Keratinocyte (primary cell): ENCODE measurements at regions not wholly inside any gene's neighbourhood (a gene's known extent, or its start where the extent isn't known, plus 50 kb on each side); places are given as distances from the start of the nearest gene placed in this dataset.
"Not testable (repeated sequence)": the region's sequence is repeated elsewhere in the genome, so short reads cannot be mapped to it uniquely, and the experiment has no call there.

ENCODE experiments used
- DNase-seq: peaks from one replicate; pipeline ENCODE4 v3.0.0-alpha.2; 2011; ENCODE audit warnings: low read depth, missing footprints, low spot score
- FAIRE-seq: peaks from 2 replicates; lab custom pipeline; 2011; peaks lifted over from hg19 to GRCh38; lab: Jason Lieb, UNC
- H2AFZ ChIP-seq: 2 replicates; pipeline ENCODE4 v1.6.0; 2012; ENCODE audit warnings: low read length, control low read depth, inconsistent platforms; ENCODE audit not compliant: control insufficient read depth
- H3K27ac ChIP-seq: 2 replicates; pipeline ENCODE4 v1.5.1; 2011; ENCODE audit warnings: low read length; ENCODE audit not compliant: control insufficient read depth, insufficient read depth
- H3K27me3 ChIP-seq: 3 replicates; pipeline ENCODE4 v1.6.0; 2011; ENCODE audit warnings: low read length; ENCODE audit not compliant: control insufficient read depth, insufficient read depth; ENCODE audit errors: extremely low read depth
- H3K36me3 ChIP-seq, 2 experiments: 2 replicates in 1 of 2; 3 replicates in 1 of 2; pipeline ENCODE4 v1.5.1; 2011; ENCODE audit warnings: low read length in 2 of 2, mild to moderate bottlenecking in 1 of 2; ENCODE audit not compliant: control insufficient read depth in 2 of 2, insufficient read depth in 2 of 2; ENCODE audit errors: extremely low read depth in 1 of 2
- H3K4me1 ChIP-seq: 3 replicates; pipeline ENCODE4 v1.5.1; 2011; ENCODE audit warnings: low read length; ENCODE audit not compliant: control insufficient read depth, insufficient read depth; ENCODE audit errors: extremely low read depth
- H3K4me2 ChIP-seq: 3 replicates; pipeline ENCODE4 v1.6.0; 2011; ENCODE audit warnings: low read depth, low read length; ENCODE audit not compliant: control insufficient read depth, insufficient read depth; ENCODE audit errors: extremely low read depth
- H3K4me3 ChIP-seq, 3 experiments: fragments of 200-600 bp in 1 of 3; sonication (generic) in 1 of 3; 2 replicates in 2 of 3; 3 replicates in 1 of 3; pipeline ENCODE4 v1.5.1; 2011 to 2016; ENCODE audit warnings: low read length in 3 of 3, mild to moderate bottlenecking in 3 of 3, control low read depth in 2 of 3, inconsistent platforms in 1 of 3, low read depth in 1 of 3, mixed read lengths in 1 of 3, mixed run types in 1 of 3, moderate library complexity in 1 of 3; ENCODE audit not compliant: control insufficient read depth in 2 of 3, insufficient read depth in 2 of 3; ENCODE audit errors: extremely low read depth in 1 of 3
- H3K79me2 ChIP-seq: 2 replicates; pipeline ENCODE4 v1.6.0; 2012; ENCODE audit warnings: low read length; ENCODE audit not compliant: control insufficient read depth, insufficient read depth
- H3K9ac ChIP-seq: 3 replicates; pipeline ENCODE4 v1.6.0; 2011; ENCODE audit warnings: low read length; ENCODE audit not compliant: control insufficient read depth, insufficient read depth; ENCODE audit errors: extremely low read depth
- H3K9me1 ChIP-seq: 3 replicates; pipeline ENCODE4 v1.6.0; 2011; ENCODE audit warnings: low read length; ENCODE audit not compliant: control insufficient read depth, insufficient read depth; ENCODE audit errors: extremely low read depth
- H3K9me3 ChIP-seq: 2 replicates; pipeline ENCODE4 v1.5.1; 2012; ENCODE audit warnings: low read depth, low read length; ENCODE audit not compliant: control insufficient read depth
- H4K20me1 ChIP-seq: 3 replicates; pipeline ENCODE4 v1.6.0; 2011; ENCODE audit warnings: low read length; ENCODE audit not compliant: control insufficient read depth, insufficient read depth; ENCODE audit errors: extremely low read depth
- EZH2 ChIP-seq: IDR thresholded peaks from one replicate; pipeline ENCODE4 v1.6.1; 2012; ENCODE audit warnings: inconsistent platforms, mild to moderate bottlenecking, low read length, moderate library complexity
- dilution Hi-C: fragments of 300-500 bp; cut with MboI; formaldehyde crosslinking; loops from one replicate; pipeline ENCODE4 v1.7.0; 2020; ENCODE audit warnings: low sequenced_read_pairs; ENCODE audit not compliant: extremely low pct_ligation_motif_present
- TF ChIP-seq, protein P1 (sequence below), 3 experiments: IDR thresholded peaks in 1 of 3; conservative IDR thresholded peaks in 1 of 3; optimal IDR thresholded peaks in 1 of 3; 2 replicates in 2 of 3; 3 replicates in 1 of 3; pipeline versions ENCODE3 to v1.5.1; 2011; ENCODE audit warnings: low read length in 3 of 3, mild to moderate bottlenecking in 3 of 3, moderate library complexity in 2 of 3, control low read depth in 1 of 3, inconsistent platforms in 1 of 3; ENCODE audit not compliant: insufficient read depth in 2 of 3; ENCODE audit errors: extremely low read depth in 1 of 3

DNA sequence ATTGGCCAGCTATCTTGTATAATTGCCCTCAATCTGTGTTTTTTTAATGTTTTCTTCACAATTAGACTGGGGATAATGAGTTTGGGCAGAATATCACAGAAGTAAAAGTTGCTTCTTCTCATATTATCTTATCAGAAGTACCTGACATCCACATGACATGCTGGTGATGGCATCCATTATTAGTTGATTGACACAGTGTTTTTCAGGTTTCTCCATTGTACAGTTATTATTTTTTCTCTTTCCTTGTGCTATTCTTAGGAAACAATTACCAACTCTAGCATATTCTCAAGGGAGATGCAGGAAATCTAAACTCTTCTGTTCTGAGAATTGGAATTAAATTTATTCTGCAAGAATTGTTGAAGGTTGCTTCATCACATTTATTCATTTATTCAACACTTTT is 1000.1 kb upstream of the LCORL start:
- Histone ChIP-seq H3K4me3 (no peak overlapping the region), H4K20me1 (no peaks in the 10 kb centered on the region), H3K9ac (no peak overlapping the region), H3K9me1 (no peaks in the 10 kb centered on the region), H3K79me2 (no peaks in the 10 kb centered on the region), H2AFZ (no peak overlapping the region), H3K9me3 (no peaks in the 10 kb centered on the region), H3K27me3 (no peaks in the 10 kb centered on the region), H3K4me2 (no peak overlapping the region), H3K4me1 (no peaks in the 10 kb centered on the region), H3K27ac (no peak overlapping the region), H3K36me3 (no peaks in the 10 kb centered on the region)
- dilution Hi-C loops: no loop called here
- DNase-seq (no peak), FAIRE-seq (no peak)
- TF ChIP-seq, protein P1, sequence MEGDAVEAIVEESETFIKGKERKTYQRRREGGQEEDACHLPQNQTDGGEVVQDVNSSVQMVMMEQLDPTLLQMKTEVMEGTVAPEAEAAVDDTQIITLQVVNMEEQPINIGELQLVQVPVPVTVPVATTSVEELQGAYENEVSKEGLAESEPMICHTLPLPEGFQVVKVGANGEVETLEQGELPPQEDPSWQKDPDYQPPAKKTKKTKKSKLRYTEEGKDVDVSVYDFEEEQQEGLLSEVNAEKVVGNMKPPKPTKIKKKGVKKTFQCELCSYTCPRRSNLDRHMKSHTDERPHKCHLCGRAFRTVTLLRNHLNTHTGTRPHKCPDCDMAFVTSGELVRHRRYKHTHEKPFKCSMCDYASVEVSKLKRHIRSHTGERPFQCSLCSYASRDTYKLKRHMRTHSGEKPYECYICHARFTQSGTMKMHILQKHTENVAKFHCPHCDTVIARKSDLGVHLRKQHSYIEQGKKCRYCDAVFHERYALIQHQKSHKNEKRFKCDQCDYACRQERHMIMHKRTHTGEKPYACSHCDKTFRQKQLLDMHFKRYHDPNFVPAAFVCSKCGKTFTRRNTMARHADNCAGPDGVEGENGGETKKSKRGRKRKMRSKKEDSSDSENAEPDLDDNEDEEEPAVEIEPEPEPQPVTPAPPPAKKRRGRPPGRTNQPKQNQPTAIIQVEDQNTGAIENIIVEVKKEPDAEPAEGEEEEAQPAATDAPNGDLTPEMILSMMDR (optimal IDR thresholded peaks at IDR 0.05 in 1 of 3, IDR thresholded peaks at IDR 0.05 in 1 of 3, conservative IDR thresholded peaks at IDR 0.05 in 1 of 3; ENCODE audit: extremely low read depth in 1 of 3, insufficient read depth in 2 of 3, low read length in 3 of 3): no peak
- no peak for TF ChIP-seq EZH2

DNA sequence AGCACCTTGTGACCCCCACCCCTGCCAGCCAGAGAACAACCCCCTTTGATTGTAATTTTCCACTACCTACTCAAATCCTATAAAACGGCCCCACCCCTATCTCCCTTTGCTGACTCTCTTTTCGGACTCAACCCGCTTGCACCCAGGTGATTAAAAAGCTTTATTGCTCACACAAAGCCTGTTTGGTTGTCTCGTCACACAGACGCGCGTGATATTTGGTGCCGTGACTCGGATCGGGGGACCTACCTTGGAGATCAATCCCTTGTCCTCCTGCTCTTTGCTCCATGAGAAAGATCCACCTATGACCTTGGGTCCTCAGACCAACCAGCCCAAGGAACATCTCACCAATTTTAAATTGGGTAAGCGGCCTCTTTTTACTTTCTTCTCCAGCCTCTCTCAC is 995.0 kb upstream of the LCORL start:
- H4K20me1 ChIP-seq, H3K9me1 ChIP-seq, H3K4me1 ChIP-seq, FAIRE-seq, H3K36me3 ChIP-seq, H3K9ac ChIP-seq, H2AFZ ChIP-seq, H3K4me3 ChIP-seq, H3K27me3 ChIP-seq, H3K79me2 ChIP-seq, H3K4me2 ChIP-seq, H3K9me3 ChIP-seq, H3K27ac ChIP-seq, DNase-seq, dilution Hi-C loops: not testable (repeated sequence)

DNA sequence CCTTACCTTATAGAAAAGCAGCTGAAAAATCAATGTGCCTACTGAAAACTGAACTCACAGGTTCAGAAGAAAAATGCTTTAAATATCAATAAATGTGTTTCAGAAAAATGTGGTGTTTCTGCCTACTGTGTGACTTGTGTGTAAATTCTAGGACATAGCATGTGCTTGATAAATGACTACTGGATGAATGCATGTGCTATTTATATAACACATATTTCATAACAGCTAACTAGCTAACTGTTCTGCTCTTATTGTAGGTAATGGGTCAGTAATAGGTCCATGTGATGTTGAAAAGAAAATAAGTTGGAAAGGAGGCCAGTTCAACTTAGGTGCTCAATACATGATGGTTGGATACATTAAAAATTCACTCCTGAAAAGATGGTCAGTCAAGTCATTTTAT is 993.0 kb upstream of the LCORL start:
- TF ChIP-seq, protein P1 (optimal IDR thresholded peaks at IDR 0.05 in 1 of 3, IDR thresholded peaks at IDR 0.05 in 1 of 3, conservative IDR thresholded peaks at IDR 0.05 in 1 of 3; ENCODE audit: extremely low read depth in 1 of 3, insufficient read depth in 2 of 3, low read length in 3 of 3): no peak
- no peak for TF ChIP-seq EZH2
- H3K4me1 ChIP-seq: no peaks in the 10 kb centered on the region
- H4K20me1 ChIP-seq: no peaks in the 10 kb centered on the region
- FAIRE-seq (no peak), DNase-seq (no peak)
- no peaks in the 10 kb centered on the region for H3K27me3 ChIP-seq
- no peaks in the 10 kb centered on the region for H3K9me3 ChIP-seq
- H3K27ac ChIP-seq: no peak overlapping the region
- dilution Hi-C loops: no loop called here
- H3K4me2 ChIP-seq: no peak overlapping the region
- no peak overlapping the region for H3K9ac ChIP-seq
- H3K79me2 ChIP-seq: no peaks in the 10 kb centered on the region
- H3K9me1 ChIP-seq: no peaks in the 10 kb centered on the region
- no peak overlapping the region for H2AFZ ChIP-seq
- no peak overlapping the region for H3K4me3 ChIP-seq
- no peaks in the 10 kb centered on the region for H3K36me3 ChIP-seq
